GM19025 (cell line): ENCODE measurements at regions not wholly inside any gene's neighbourhood (a gene's known extent, or its start where the extent isn't known, plus 50 kb on each side); places are given as distances from the start of the nearest gene placed in this dataset.
"Not testable (repeated sequence)": the region's sequence is repeated elsewhere in the genome, so short reads cannot be mapped to it uniquely, and the experiment has no call there.

ENCODE experiments used
- ATAC-seq: cut with Tn5 transposase; IDR thresholded peaks from one replicate; pipeline ENCODE4 v1.9.1; 2021; ENCODE audit warnings: mild to moderate bottlenecking, low read depth, moderate library complexity; ENCODE audit not compliant: unreplicated experiment

GRCh38 chr4:13920901-13921300 is 293.4 kb upstream of the BOD1L1 start:
- no peak for ATAC-seq

- no peak for ATAC-seq
Observed at GRCh38 chr4:13921805-13922204, 294.3 kb upstream of the BOD1L1 start.

GRCh38 chr4:13922459-13922858 is 294.9 kb upstream of the BOD1L1 start:
- no peak for ATAC-seq

- ATAC-seq = no peak
Observed at GRCh38 chr4:13922873-13923645, 295.5 kb upstream of the BOD1L1 start.

GRCh38 chr4:13924900-13925299 is 297.4 kb upstream of the BOD1L1 start:
- ATAC-seq = not testable (repeated sequence)

- ATAC-seq = no peak
Observed at GRCh38 chr4:13928214-13928613, 300.7 kb upstream of the BOD1L1 start.

GRCh38 chr4:13930155-13930554 is 302.6 kb upstream of the BOD1L1 start:
- no peak for ATAC-seq

GRCh38 chr4:13933191-13933590 is 305.7 kb upstream of the BOD1L1 start:
- ATAC-seq = no peak

- ATAC-seq = no peak
Observed at GRCh38 chr4:13938299-13938698, 310.8 kb upstream of the BOD1L1 start.

- no peak for ATAC-seq
Observed at GRCh38 chr4:13940921-13941320, 313.4 kb upstream of the BOD1L1 start.

GRCh38 chr4:13942977-13943376 is 315.5 kb upstream of the BOD1L1 start:
- ATAC-seq = no peak

- no peak for ATAC-seq
Observed at GRCh38 chr4:13944095-13944511, 316.6 kb upstream of the BOD1L1 start.

GRCh38 chr4:13947921-13948320 is 320.4 kb upstream of the BOD1L1 start:
- ATAC-seq = no peak

- no peak for ATAC-seq
Observed at GRCh38 chr4:13950491-13950890, 323.0 kb upstream of the BOD1L1 start.

GRCh38 chr4:13953083-13953482 is 325.6 kb upstream of the BOD1L1 start:
- ATAC-seq = no peak

GRCh38 chr4:13955551-13955950 is 328.0 kb upstream of the BOD1L1 start:
- ATAC-seq = no peak

- ATAC-seq = no peak
Observed at GRCh38 chr4:13956947-13957346, 329.4 kb upstream of the BOD1L1 start.

GRCh38 chr4:13957871-13958270 is 330.3 kb upstream of the BOD1L1 start:
- no peak for ATAC-seq

GRCh38 chr4:13963601-13964000 is 336.1 kb upstream of the BOD1L1 start:
- ATAC-seq = no peak

GRCh38 chr4:13966231-13967195 is 339.0 kb upstream of the BOD1L1 start:
- no peak for ATAC-seq

- no peak for ATAC-seq
Observed at GRCh38 chr4:13968723-13969122, 341.2 kb upstream of the BOD1L1 start.
